Stimulated activated CD4-positive, alpha-beta T cell treated with anti-CD3 and anti-CD28 coated beads, Interleukin-4, amount 100 ng/mL, for 4 hours (primary cell): ENCODE measurements at regions not wholly inside any gene's neighbourhood (a gene's known extent, or its start where the extent isn't known, plus 50 kb on each side); places are given as distances from the start of the nearest gene placed in this dataset.

Experiments
- DNase-seq, 2 experiments: peaks; one replicate each; pipeline ENCODE4 v3.0.0-alpha.2; 2020

DNA sequence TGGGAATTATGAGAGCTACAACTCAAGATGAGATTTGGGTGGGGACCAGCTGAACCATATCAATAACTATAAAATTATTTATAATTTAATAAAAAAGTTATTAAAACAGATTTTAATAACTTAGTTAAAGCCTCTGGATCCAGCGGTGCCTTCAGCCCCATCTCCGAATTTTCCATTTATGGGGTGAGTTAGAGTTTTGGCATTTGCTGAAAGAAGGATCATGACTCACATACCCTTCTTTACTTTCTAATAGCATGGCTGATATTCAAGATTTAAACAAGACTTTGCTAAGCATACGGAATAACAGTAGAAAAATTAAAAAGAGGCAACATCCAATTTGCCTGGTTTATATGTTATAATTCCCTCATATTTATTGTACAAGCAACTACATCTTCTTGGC is 94.5 kb downstream of the RDH14 start:
- DNase-seq: no peak

DNA sequence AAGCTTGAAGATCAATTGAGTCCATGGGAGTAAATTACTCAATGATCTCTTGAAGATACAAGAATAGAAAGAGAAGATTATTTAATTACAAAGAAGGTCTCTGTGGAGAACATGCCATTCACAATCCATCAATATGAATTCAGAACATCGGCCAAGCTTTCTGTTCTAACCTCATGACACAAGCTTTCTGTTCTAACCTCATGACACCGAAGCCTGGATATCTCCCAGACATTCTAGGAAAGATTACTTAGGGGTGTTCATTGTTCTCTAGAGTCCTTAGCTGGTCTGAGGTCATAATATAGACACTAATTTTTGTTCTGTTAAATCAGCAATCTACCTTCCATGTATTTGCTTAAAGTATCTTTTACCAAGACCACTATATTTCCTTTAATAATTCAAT is 95.5 kb downstream of the RDH14 start:
- DNase-seq: no peak

DNA sequence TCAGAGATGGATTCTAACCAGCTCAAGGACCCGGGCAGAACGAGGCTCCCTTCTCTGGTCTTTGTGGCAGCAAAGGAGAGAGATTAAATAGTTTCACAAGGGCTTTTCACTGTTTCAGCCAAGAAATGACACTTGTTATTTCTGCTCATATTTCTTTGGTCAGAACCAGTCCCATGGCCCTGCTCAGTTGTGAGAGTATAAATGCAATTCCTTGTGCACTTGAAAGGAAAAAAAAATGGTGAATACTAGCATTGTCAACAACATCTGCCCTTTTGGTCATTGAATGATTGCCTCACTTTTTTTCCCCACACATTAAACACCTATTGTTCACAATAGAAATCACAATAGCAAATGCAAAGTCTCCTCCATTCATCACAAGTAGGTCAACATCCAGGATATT is 104.4 kb downstream of the RDH14 start:
- DNase-seq: no peak

DNA sequence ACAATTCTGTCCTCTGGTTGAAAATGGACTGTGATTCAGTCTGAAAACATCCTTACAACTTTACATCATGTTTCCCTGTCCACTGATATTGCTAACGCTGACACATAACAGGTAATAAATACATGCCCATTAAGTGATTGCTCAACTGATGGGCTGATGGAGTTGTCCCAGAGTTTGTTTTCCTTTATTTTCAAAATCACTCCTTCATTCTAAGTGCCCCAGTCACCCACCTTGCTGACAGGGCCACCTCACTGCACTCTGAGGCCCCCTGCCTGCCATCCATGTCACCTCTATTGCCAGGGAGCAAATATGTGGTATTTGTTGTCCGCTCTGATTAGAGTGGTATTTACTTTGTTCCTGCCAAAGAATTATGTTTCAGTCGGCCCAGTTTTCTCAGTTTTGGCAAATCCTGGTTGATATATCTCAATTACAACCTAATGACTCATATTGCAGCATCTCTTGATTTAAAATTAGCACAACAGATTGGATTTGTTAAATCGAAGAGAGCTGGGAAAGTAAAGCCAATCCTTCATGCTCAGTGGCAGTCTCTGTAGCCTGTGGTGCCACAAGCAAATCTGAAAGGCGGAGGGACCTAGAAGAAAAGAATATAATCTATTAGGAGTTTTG is 105.1 kb downstream of the RDH14 start:
- no peak for DNase-seq

DNA sequence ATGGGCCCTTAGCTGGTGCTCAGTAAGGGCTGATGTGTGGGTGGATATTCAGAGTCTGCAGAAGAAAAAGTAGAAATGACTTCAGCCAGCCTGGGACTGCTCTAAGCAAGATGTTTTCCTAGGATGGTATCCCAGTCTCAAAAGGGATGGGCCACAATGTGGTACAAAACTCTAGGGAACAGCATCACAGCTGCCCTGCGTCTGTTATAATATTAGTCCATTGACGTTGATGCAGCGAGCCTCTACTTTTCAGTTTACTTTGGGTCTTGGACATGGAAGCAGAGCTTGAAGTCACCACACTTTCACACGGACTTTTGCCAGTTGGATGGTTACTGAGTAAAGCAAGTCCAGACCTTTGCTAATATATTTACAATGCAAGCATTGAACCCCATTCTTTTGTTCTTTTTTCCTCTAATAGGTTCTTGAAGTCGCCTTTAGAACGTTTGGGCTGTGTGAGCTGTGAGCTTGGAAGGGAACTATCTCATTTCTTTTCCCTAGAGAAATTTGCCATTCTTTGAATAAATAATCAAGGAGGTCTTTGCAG is 105.7 kb downstream of the RDH14 start:
- DNase-seq: no peak

DNA sequence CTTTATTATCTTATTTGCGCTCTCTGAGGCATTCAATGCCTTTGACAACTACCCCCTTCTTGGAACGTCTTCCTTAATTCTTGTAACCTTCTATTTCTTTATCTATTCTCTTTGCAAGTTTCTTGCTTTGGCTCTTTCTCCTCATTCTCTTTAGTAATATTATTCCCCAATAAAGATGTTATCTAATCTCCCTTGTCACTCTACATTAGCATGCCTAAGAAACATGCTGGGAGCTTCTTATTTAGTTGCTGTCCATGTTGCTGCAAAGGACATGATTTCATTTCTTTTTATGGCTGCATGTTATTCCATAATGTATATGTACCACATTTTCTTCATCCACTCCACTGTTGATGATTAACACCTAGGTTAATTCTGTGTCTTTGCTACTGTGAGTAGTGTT is 113.7 kb downstream of the RDH14 start:
- no peak for DNase-seq

DNA sequence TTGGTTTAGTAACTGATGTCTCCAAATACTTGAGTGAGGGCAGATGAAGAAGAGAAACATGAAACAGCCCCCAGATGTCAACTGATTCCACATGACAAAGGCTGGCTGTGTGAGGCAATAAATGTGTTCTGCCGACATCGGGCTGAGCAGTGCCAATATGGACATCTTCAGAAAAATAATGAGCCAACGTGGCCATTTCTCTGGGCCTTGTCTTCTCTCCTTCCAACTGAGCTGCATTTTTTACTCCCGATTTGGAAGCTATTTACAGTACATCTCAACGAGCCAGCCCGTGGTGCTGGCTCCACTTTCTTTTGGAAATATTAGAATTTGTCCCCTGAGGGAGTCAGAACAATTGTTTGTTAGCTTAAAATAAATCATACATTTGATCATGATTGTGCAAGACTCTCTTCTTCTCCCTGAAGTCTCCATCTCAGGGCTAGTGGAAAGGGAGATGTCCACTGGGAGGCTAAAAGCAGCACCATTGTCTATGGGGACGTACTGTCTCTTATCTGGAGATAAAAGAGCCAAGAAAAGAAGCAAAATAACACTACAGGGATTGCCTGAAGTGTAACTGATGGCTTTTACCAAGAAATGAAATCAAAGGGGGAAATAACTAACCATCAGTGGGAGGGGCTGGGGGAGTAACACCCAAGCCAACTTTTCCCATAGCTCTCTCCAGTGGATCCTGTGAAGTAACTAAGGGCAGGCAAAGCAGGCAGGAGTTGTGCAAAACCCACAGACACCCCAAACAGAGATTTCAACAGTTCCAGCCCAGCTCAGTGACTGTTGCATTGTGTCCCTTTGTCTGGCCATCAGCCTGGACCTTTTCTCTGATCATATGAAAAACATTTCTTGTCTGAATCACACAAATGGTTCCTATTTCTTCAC is 114.8 kb downstream of the RDH14 start:
- no peak for DNase-seq

DNA sequence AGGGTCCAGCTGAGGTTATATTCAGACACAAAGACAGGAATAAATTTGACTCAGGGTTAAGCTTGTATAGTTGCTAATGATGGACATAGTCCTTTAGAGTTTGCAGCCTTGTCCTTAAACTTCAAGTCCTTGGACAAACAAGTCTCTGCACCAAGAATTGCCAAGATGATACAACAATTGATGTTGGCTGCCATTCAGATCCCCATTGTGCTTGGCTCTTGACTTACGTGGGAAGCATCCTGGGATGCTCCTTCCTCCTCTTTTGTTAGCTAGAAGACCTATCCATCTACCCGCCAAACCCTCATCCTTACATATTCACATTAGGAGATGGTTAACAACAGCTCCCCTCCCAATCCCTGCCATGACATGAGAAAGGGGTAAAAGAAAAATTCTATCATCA is 115.6 kb downstream of the RDH14 start:
- no peak for DNase-seq

DNA sequence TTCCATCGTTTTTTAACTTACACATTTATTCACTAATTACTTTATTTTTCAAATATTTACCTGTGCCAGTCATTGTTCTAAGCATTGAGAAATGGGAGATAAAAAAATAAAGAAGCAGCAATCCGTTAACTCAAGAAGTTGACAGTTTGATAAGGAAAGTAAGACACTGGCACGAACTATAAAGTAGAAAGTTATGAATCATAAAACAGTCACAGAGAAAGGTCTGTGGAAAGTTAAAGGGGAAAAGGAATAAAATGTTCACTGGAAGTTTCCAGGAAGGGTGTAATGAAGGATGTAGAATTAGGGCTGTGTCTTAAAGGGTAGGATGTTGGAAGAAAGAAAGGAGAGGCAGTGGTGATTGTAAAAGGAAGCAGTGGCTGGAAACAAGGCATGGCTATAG is 118.9 kb downstream of the RDH14 start:
- no peak for DNase-seq

DNA sequence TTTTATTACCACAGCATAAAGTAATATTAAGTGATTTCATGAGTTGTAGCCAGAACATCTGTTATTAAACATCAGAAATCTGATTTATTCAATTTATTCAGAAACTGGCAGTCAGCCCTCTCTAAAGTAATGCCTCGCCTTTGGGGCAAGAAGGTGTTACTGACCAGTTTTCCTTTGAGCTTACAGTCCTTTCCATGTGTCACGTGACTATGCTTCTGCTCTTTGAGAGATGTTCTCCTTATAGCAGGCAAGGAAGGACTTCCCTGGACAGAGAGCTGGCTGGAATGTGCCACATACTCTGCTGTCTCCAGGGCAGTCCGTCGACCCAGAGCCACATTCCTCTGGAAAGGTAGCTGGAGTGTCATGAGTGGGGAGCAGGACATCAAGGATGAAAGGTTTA is 119.7 kb downstream of the RDH14 start:
- DNase-seq: no peak

DNA sequence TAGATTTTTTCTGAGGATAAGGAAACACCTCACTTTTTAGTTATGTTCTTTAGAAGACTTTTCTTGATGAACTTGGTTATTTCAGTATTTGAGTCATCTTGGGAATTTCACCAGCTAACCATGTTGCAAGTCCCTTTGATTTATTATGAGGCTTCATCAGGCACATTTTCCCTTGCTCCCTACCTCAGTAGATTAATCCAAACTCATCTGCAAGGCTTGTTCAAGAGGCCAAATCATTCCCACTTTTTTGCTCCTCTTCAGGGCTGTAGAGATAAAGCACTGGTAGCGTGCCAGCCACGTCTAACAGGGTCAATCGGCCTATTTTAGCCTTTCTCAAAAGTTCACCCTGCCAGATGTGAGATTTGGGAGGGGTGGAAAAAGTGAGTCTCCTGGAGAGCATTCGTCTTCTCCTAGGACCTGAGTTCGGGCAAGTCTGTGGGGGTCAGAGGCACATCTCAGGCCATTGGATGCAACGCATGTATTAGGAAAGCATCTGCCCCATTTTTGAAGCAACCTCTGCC is 120.3 kb downstream of the RDH14 start:
- DNase-seq: no peak

DNA sequence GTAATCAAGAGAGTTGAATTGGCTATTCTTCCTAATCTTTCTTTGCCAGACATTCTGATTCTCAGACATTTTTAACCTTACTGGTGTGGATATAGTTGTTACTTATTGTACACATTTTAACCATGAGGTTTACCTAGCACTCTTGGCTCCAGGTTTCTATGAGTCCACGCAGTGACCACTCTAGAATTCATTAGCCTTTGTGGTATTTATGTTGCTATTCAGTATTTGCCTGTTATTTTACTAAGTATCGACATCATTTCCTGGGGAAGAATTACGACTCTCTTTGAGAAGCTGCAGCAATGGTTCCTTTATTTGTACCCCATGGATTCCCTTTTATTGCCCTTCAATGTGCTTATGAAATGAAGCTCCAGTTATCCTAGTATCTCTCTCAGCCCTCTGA is 120.7 kb downstream of the RDH14 start:
- DNase-seq: no peak

DNA sequence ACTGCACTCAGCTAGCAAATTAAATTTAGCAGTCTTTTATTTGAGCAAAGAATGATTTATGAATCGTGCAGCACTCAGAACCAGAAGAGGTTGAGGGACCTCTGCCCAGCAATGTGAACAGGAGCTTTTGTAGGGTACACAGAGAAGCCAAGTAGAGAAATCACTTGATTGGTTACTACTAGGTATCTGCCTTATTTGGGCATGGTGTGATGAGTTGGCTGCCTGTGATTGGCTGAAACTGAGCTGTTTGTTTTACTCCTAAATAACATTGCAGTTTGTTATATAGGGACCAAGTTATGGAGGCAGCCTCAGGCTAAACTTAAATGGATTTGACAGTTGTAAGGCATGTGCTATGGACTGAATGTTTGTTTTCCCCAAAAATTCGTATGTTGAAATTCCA is 122.5 kb downstream of the RDH14 start:
- DNase-seq: no peak

DNA sequence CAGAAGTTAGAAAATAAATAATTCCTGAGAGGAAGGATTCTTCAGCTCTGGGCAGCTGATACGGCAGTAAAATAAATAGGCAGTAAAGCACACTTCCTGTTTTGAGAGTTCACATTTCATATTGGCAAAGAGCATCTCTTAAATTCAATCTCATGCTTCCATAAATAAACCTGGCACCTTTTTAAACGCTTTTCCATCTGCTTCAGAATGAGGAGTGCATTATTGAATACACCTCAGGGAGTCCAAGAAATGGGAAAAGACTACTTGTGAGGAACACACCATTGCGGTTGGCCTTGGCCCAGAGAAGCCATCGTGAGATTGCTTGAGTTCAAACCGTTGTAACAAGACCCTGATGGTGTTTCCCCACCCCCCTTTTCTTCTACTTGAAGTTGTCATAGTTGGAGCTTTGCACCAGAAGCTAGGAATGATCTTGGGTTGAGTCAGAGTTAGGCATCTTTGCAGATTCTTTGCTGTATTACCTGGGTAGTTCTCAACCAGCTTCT is 123.9 kb downstream of the RDH14 start:
- no peak for DNase-seq

DNA sequence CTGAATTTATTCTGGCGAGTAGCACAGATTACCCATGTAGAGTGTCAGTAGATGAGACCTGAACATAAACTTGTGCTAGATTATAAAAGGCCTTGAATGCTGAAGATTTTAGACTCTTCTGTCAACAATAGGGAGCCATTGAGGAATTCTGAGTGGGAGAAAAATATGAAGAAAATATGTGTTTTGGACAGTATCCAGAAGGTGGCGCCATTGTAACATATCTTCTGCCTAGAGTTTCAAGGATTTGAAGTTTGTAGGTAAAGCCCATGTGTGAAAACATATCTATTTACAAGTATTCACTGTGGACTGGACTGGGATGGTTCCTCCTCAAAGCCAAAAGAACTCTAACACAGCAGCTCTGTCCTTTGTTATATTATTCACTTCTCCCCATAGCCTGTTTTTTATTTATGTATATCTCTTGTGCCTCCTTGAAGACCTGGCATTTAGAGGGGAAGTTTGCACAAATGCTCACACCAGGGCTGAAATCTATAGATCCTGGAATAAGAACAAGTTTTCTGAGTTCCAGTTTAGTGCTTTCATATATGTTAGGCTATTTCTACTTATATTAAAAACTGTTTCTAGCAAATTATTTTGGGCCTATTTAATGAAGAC is 124.9 kb downstream of the RDH14 start:
- DNase-seq: no peak

DNA sequence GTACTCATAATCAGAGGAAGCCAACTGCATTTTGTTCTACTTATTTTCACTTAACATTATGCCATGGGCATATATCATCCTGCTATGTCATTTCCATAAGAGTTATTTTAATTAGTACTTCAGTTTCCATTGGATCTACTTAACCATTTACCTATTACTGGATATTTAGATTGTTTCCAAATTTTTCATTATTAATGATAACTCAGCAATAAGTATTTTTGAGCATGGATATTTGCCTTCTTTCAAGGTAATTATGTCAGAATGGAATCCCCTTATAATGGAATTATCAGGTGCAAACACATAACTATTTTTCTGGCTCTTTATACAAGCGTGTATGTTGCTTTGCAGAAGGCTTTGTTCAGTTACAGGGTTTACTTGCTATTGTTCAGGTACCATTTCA is 126.6 kb downstream of the RDH14 start:
- DNase-seq: no peak

DNA sequence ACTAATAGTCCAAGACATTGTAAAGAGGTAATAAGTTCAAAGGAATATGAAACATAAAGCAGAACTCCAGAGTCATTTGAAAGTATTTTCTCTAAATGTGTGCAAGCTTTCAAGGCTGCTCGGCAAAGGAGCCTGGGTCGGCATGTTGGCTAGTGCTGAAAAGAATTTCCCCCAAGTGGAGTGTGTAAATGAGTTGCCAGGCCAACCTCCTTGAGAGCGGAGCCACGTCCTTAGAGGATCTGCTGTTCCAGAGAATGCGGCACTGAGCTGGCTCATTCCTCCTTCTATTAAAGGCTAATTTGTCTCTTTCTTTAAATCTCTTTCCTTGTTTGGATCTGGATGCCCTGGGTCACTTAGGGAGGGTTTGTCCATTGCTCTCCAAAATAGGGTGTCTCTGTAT is 127.5 kb downstream of the RDH14 start:
- DNase-seq: no peak

DNA sequence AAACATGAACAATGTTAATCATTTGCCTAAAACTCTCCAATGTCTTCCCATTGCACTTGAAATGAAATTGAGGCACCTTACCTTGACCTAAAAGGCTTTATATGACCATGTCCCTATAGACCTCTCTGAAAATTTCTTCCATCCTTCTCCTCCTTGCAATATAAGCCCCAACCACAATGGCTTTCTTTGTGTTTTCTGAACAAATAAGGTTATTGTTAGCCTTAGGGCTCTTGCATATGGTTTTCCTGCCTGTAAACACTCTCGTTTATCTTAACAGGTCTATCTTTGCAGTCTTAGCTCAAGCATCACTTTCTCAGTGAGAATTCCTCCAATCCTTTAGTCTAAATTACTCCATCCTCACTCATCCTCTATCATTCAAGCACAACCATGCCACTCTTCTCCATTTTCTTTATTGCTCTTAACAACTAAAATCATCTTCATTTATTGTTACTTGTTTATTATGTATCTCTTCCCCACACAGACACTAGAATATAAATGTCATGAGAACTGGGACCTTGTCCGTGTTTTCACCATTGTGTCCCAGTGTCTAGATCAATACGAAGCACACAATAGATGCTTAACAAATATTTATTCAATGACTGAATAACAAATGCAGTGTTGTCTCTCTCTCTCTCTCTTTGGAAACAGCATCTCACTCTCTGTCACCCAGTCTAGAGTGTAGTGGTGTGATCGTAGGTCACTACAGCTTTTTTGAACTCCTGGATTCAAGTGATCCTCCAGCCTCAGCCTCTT is 129.3 kb downstream of the RDH14 start:
- no peak for DNase-seq

DNA sequence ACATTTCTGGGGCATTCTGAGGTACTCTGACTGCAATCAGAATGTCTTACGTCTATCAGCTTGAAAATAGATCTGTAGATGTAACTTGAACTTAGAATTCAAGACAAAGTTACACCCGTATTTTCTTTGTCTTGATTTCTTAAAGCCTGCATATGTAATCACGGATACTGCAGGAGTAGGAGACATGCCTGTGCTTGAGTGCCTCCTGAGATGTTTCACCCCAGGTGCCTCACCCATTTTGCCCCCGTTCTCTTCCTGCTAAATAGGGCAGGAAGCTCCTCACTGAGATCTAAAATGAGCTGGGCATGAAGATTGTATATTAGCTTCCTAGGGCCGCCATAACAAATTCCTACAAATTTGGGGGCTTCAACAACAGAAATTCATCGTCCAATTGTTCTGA is 131.9 kb downstream of the RDH14 start:
- DNase-seq: no peak

DNA sequence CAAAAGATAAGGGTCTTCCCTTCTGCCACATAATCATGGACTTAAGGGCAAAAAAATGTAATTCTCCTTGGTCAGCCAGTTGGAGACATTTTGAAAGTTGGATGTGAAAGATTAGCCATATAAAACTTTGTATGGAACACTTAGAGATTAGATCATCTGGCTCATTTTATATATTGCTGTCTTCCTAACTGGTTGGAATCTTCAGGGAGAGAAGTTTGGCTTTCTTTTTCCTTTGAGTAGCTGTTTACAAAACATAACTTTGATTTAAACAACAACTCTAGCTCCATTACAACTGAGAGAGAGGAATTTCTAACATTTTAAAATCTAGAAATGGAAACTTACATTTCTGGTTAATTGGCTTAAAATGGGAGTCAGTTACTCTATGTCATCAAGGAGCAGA is 132.7 kb downstream of the RDH14 start:
- no peak for DNase-seq

DNA sequence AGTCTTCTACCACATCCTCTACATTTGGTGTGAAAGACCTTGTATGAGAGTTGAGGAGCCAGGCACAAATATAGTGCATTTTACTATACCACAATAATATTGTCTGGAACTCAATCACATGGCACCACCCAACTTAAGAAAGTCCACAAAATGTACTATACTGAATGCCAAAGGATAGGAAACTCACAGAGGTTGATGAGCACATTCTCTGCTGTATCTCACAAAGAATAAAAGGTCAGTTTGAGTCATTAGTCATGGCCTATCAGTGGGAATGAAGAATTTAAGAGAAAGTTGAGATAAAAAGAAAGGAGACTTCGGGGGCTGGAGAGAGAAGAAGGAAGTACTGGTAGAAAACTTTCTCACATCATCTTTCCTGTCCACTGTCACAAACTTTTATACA is 134.3 kb downstream of the RDH14 start:
- no peak for DNase-seq

DNA sequence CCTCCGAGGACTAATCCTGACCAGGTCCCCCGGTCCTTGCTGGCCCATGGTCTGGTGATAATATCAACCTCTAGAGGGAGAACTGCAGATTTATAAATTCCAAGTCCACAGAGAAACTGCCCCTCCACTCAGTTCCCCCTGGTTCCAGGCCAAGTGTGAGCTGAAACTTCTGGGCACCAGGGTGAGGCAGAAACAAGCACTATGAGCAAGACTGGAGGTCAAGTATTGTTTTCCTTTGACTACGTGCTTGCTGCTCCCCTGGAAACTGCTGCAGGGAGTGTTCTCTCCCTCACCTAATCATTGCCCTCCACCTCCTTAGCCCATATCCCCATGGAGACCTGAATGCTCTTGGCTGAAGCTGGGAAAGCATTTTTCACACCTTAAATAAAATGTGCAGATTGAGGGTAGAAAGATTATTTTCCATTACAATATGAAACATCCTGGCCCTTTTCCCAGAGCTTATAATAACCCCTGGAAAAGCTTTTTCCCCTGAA is 135.2 kb downstream of the RDH14 start:
- DNase-seq: no peak

DNA sequence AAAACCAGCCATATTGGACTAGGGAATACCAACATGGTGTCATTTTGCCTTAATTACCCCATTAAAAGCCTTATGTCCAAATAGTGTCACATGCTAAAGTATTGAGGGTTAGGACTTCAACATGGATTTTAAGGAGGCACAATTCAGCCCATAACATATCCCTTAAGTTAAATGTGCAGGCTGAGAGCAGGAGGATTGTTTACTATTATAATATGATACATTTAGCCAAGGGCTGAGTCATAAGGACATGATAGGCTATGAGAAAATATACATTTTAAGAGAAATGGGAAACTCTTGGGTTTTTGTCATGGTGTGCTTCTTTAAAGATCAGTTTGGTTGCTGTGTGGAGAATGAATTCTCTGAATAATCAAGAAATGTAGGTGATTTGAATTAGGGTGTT is 136.8 kb downstream of the RDH14 start:
- no peak for DNase-seq
